Mesothelial cell of epicardium (in vitro differentiated cells): ENCODE measurements at regions not wholly inside any gene's neighbourhood (a gene's known extent, or its start where the extent isn't known, plus 50 kb on each side); places are given as distances from the start of the nearest gene placed in this dataset.

Experiments
- DNase-seq, 2 experiments: peaks; one replicate each; pipeline ENCODE4 v3.0.0; 2021; ENCODE audit warnings: low spot score in 2 of 2; ENCODE audit not compliant: unreplicated experiment in 2 of 2
- H3K27ac Mint-ChIP-seq: 2 replicates; pipeline ENCODE4 v1.8.0; 2021; ENCODE audit warnings: mixed read lengths
- H3K27me3 Mint-ChIP-seq: 2 replicates; pipeline ENCODE4 v1.8.0; 2021; ENCODE audit warnings: low read depth, mixed read lengths
- H3K36me3 Mint-ChIP-seq: 2 replicates; pipeline ENCODE4 v1.8.0; 2021; ENCODE audit warnings: mixed read lengths
- H3K4me1 Mint-ChIP-seq: 2 replicates; pipeline ENCODE4 v1.8.0; 2021; ENCODE audit warnings: mixed read lengths
- H3K4me3 Mint-ChIP-seq: 2 replicates; pipeline ENCODE4 v1.8.0; 2021; ENCODE audit warnings: mild to moderate bottlenecking, moderate library complexity, mixed read lengths
- H3K9me3 Mint-ChIP-seq: 2 replicates; pipeline ENCODE4 v1.8.0; 2021; ENCODE audit warnings: mixed read lengths
- CTCF ChIP-seq: fragments of 200-600 bp; sonication (generic); IDR thresholded peaks from one replicate; pipeline ENCODE4 v1.5.0; 2021; ENCODE audit warnings: antibody characterized with exemption; ENCODE audit not compliant: unreplicated experiment

- H3K36me3 Mint-ChIP-seq: peaks cover 12% of the 10 kb centered on the region
- DNase-seq: no peak
- no peak for TF ChIP-seq CTCF
- no peak overlapping the region for H3K27ac Mint-ChIP-seq
- H3K9me3 Mint-ChIP-seq: peaks cover 33% of the 10 kb centered on the region
- no peaks in the 10 kb centered on the region for H3K27me3 Mint-ChIP-seq
- no peak overlapping the region for H3K4me3 Mint-ChIP-seq
- H3K4me1 Mint-ChIP-seq: no peaks in the 10 kb centered on the region
These were observed 643.6 kb upstream of the DDX18 start for GRCh38 chr2:117170897-117171296.

GRCh38 chr2:117179405-117179804, 635.1 kb upstream of the DDX18 start:
- no peak overlapping the region for H3K27ac Mint-ChIP-seq
- no peak overlapping the region for H3K4me3 Mint-ChIP-seq
- no peaks in the 10 kb centered on the region for H3K36me3 Mint-ChIP-seq

GRCh38 chr2:117190856-117191559, 623.5 kb upstream of the DDX18 start:
- no peak for TF ChIP-seq CTCF
- Mint-ChIP-seq H3K36me3 (no peaks in the 10 kb centered on the region), H3K4me3 (no peak overlapping the region), H3K4me1 (peaks cover 13% of the 10 kb centered on the region), H3K27ac (no peak overlapping the region), H3K27me3 (no peaks in the 10 kb centered on the region), H3K9me3 (no peaks in the 10 kb centered on the region)
- DNase-seq: no peak

More at GRCh38 chr2:117179405-117179804, 635.1 kb upstream of the DDX18 start:
- H3K9me3 Mint-ChIP-seq: peaks cover 6% of the 10 kb centered on the region
- DNase-seq: no peak
- no peak for TF ChIP-seq CTCF
- H3K27me3 Mint-ChIP-seq: no peaks in the 10 kb centered on the region
- no peaks in the 10 kb centered on the region for H3K4me1 Mint-ChIP-seq

GRCh38 chr2:117195381-117195780, 619.1 kb upstream of the DDX18 start:
- H3K9me3 Mint-ChIP-seq: peaks cover under 1% of the 10 kb centered on the region
- no peak for DNase-seq
- no peaks in the 10 kb centered on the region for H3K27me3 Mint-ChIP-seq
- TF ChIP-seq CTCF: no peak
- no peaks in the 10 kb centered on the region for H3K36me3 Mint-ChIP-seq
- peaks cover 13% of the 10 kb centered on the region for H3K4me1 Mint-ChIP-seq
- H3K27ac Mint-ChIP-seq: no peak overlapping the region
- no peak overlapping the region for H3K4me3 Mint-ChIP-seq

- DNase-seq: no peak
- H3K27me3 Mint-ChIP-seq: no peaks in the 10 kb centered on the region
- no peaks in the 10 kb centered on the region for H3K36me3 Mint-ChIP-seq
- H3K4me3 Mint-ChIP-seq: no peak overlapping the region
- H3K9me3 Mint-ChIP-seq: peaks cover 11% of the 10 kb centered on the region
- peaks cover 10% of the 10 kb centered on the region for H3K4me1 Mint-ChIP-seq
- H3K27ac Mint-ChIP-seq: no peak overlapping the region
- no peak for TF ChIP-seq CTCF
These were observed 615.0 kb upstream of the DDX18 start for GRCh38 chr2:117199511-117199910.
